HG03354 (cell line): ENCODE measurements at regions not wholly inside any gene's neighbourhood (a gene's known extent, or its start where the extent isn't known, plus 50 kb on each side); places are given as distances from the start of the nearest gene placed in this dataset.
"Not testable (repeated sequence)": the region's sequence is repeated elsewhere in the genome, so short reads cannot be mapped to it uniquely, and the experiment has no call there.

Experiments
- ATAC-seq: cut with Tn5 transposase; IDR thresholded peaks from one replicate; pipeline ENCODE4 v1.9.1; 2021; ENCODE audit warnings: mild to moderate bottlenecking; ENCODE audit not compliant: unreplicated experiment, poor library complexity, severe bottlenecking

GRCh38 chr4:30518211-30518610, 202.0 kb upstream of the PCDH7 start:
- no peak for ATAC-seq

DNA sequence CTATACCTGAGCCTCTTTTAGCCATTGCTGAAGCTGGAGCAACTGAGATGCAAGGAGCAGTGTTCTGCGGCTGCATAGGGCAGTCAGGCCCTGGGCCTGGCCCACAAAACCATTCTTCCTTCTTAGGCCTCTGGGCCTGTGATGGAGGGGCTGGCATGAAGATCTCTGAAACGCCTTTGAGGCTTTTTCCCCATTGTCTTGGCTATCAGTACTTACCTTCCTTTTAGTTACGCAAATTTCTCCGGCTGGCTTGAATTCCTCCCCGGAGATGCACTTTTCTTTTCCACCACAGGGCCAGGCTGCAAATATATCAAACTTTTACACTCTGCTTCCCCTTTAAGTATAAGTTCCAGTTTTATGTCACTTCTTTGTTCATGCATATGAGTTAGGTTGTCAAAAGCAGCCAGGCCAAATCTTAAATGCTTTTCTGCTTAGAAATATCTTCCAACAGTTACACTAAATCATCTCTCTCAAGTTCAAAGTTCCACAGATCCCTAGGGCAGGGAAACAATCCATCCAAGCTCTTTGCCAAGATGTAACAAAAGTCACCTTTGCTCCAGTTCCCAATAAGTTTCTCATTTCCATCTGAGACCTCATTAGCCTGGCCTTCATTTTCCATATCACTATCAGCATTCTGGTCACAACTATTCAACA, 194.4 kb upstream of the PCDH7 start:
- no peak for ATAC-seq

- no peak for ATAC-seq
These were observed 184.9 kb upstream of the PCDH7 start for GRCh38 chr4:30535255-30535654.

DNA sequence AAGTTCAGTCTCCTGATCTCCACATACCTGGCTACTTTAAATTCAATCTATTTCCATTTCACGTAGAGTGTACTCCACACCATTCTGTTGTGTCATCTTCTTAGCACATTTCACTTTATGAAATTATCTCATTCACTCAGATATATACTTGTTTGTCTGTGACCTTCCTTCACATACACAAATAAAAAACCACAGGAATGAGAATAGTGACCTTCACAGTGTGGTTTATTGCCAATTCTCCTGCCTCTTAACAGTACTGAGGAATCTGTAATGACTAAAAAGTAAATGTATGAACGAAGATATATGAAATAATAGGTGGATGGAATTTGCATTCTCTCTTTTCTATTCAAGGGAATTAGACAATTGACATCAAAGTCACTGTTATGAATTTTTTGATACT, 183.9 kb upstream of the PCDH7 start:
- no peak for ATAC-seq

- no peak for ATAC-seq
These were observed 182.7 kb upstream of the PCDH7 start for GRCh38 chr4:30537456-30537855.

DNA sequence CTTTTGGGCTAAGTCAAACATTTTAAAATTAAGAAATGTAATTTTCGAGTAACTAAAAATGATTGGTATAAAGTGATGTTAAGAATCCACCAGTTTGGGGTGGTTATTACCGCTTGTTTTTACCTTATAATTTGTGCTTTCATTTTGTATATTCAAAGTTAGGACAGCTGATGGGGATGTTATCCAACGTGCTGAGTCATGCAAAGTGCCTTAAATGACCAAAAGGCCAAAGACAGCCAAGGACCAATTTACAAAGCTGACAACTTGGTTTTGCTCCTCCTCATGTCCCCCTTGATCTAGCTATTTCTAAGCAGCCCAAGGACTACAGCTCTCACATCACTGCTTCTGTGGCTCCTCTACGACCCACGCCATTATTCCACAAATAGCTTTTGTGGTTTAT, 181.4 kb upstream of the PCDH7 start:
- ATAC-seq = no peak

- ATAC-seq = no peak
These were observed 177.1 kb upstream of the PCDH7 start for GRCh38 chr4:30543057-30543456.

GRCh38 chr4:30553151-30553550, 167.0 kb upstream of the PCDH7 start:
- no peak for ATAC-seq

DNA sequence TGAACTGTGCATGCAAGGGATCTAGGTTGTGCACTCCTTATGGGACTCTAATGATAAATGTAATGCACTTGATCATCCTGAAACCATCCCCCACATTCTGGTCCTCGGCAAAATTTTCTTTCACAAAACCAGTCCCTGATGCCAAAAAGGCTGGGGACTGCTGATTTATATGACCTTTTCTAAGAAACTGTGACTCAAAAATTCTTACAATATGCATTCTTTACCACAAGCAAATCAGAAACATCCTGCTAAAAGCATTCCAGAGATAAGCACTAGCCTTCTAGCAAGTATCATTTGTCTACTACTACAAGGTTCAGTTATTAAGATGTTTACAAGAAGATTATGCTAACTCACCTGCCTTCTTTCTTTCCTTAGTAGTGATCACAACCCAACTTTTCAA, 166.5 kb upstream of the PCDH7 start:
- ATAC-seq = no peak

GRCh38 chr4:30555775-30556174, 164.4 kb upstream of the PCDH7 start:
- no peak for ATAC-seq

DNA sequence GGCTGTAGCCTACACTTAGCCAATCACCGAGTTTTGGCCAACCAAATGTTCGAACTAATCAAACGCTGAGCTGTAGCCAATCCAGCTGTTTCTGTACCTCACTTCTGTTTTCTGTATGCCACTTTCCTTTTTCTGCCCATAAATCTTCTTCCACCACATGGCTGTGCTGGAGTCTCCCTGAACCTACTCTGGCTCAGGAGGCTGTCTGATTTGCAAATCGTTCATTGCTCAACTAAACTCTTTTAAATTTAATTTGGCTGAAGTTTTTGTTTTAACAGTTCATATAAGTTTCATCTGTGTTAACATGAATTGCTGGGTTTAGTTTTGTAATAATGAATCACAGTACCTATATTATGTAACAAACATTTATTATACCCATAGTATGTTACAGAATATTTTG, 160.7 kb upstream of the PCDH7 start:
- no peak for ATAC-seq

- ATAC-seq = no peak
These were observed 133.3 kb upstream of the PCDH7 start for GRCh38 chr4:30586850-30587249.

GRCh38 chr4:30589669-30590068, 130.5 kb upstream of the PCDH7 start:
- not testable (repeated sequence) for ATAC-seq

DNA sequence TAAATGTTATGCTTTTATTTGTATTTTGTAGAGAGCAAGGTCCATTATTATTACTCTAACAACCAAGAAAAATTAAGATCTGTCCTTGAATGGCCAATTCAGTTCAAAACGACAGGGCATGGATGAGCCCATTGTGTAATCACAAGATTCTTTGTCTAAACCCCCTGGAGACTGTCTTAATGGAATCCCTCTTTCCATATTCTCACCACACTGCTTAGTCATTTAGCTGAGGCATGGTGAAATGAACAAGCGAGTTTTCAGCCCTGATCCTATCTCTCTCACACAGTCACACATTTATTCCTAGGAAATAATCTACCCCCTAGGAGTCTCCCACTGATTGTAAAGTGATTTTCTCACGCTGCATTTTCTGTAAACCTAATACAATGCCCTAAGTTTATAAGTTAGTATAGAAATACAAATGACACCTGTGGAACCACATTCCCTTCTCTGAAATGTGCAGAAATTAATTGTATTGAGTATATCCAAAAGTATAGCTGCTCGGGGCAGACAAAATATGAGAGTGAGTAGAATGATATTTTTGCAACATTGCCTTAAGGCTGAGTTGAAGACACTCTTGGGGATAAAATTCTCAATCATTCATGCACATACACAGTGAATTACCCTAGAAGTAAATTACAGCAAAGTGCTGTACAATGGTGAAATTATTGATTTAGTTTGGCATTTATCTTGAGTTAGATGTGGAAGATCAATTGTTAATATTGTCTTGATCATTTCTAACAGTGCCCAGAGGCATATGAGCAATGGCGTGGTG, 119.7 kb upstream of the PCDH7 start:
- ATAC-seq = no peak

DNA sequence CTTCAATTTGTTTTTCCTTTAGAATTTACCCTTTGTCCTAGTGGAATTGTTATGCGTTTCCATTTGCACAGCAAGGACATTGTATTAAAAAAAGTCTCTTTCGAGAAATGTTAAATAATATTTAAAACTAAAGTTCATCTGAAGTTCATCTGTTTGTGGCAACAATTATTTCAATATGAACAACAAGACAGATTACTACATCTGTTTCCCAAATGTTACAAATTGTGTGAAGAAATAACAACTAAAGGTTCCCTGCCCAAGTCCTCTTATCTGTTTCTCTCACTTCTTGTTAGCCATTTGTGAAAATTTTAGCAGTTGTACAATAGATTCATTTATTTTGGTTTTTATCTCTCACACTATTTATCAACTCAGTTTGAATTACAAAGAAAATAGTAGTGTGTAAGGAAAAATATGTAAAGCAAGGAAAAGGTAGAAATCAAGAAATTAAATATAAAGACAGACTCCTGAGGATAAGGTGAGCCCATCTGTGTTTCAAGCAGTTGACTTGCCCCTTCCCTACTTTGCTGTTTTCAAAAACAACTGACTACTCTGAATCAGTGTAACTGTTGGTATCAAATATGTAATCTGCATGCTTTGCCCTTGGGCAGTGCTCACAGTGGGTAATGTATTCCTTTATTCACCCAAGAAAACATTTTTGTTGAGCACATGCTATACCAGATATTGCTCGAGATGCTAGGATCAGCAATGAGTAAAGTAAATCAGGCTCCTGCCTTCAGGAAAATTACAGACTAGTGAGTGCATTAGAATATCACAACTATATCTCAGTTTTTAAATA, 118.9 kb upstream of the PCDH7 start:
- ATAC-seq = no peak

DNA sequence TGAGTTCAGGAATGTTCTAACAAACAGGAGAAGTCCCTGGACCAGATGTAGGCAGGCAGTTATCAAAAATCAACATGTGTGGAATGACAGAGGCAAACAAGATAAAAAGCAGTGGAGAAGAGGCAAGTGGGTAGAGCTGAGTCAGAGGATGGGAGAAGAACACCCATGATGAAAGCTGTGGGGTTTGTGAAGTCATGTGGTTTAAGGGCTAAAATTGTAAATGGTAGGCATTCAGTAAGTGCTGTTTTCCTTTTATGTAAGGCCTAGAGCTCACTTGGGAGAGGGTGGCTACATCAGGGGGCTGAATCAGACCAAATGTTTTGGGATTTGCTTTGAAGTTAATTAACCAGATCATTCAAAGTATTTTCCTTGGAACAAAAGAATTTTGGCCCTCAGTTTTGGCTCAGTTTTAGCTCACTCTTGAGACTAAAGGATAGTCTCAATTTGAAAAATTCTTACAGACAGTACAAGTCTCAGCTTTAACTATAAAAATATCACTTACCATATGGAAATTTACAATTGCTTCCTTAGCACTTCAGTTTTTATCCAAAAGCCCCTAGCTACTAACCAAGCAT, 114.5 kb upstream of the PCDH7 start:
- ATAC-seq = no peak

- ATAC-seq = no peak
These were observed 109.8 kb upstream of the PCDH7 start for GRCh38 chr4:30610361-30610760.

- no peak for ATAC-seq
These were observed 105.4 kb upstream of the PCDH7 start for GRCh38 chr4:30614771-30615170.

DNA sequence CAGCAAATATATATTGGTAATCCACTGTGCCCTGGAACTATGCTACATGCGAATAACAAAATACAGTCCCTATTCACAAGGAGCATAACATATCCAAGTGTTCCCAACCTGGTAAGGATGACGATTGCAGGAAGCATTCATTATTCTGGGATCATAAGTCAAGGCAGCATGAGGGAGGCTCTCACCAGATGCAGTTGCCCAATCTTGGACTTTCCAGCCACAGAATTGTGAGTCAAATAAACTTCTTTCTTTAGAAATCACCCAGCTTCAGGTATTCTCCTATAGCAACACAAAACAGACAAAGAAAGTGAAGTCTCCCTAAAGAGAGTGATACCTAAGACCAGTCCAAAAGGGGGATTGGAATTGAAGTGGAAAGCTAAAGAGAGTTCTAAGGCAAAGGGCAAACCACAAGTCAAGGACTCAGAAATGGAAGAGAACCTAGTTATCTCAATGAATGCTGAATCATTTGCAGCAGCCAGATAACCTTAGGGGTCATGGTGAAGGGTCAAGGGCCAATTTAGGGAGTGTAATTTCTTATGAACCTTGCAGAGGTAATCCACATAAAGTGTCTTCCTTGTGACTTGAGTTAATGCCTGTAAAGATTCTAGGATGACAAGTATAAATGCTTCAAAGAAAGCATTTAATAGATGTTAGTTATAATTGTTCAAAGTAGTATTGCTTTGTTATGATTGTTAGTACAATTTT, 103.1 kb upstream of the PCDH7 start:
- no peak for ATAC-seq

DNA sequence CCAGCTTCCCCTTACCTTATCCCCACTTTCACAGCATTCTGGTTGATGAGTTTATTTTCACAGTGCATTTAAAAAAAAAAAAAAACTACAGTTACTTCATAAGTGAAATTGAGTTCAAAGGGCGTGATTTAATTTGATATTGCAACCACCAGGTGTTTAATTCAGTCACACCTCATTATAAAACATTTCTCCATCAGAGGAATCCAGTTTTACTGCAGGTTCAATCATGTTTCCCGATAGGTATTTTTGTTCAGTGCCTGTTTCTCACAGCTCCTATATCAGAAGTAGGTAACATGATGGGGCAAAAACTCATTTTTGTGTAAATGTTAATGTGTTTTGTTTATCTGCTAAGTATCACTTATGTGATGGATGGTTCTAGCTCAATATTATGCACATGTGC, 102.3 kb upstream of the PCDH7 start:
- ATAC-seq = no peak
